HG02973 (cell line): ENCODE measurements at regions not wholly inside any gene's neighbourhood (a gene's known extent, or its start where the extent isn't known, plus 50 kb on each side); places are given as distances from the start of the nearest gene placed in this dataset.
"Not testable (repeated sequence)": the region's sequence is repeated elsewhere in the genome, so short reads cannot be mapped to it uniquely, and the experiment has no call there.

Experiments
- ATAC-seq: cut with Tn5 transposase; IDR thresholded peaks from one replicate; pipeline ENCODE4 v1.9.1; 2021; ENCODE audit warnings: moderate library complexity; ENCODE audit not compliant: unreplicated experiment

GRCh38 chr6:133099573-133099972 is 141.6 kb upstream of the EYA4 start:
- ATAC-seq = no peak

- no peak for ATAC-seq
These were observed 140.3 kb upstream of the EYA4 start for GRCh38 chr6:133100865-133101264.

GRCh38 chr6:133101790-133102189 is 139.4 kb upstream of the EYA4 start:
- ATAC-seq = no peak

GRCh38 chr6:133106934-133107333 is 134.2 kb upstream of the EYA4 start:
- no peak for ATAC-seq

- ATAC-seq = no peak
These were observed 132.7 kb upstream of the EYA4 start for GRCh38 chr6:133108419-133108818.

GRCh38 chr6:133114973-133115372 is 126.2 kb upstream of the EYA4 start:
- no peak for ATAC-seq

GRCh38 chr6:133115946-133116345 is 125.2 kb upstream of the EYA4 start:
- no peak for ATAC-seq

GRCh38 chr6:133128191-133128590 is 113.0 kb upstream of the EYA4 start:
- no peak for ATAC-seq

GRCh38 chr6:133129556-133129955 is 111.6 kb upstream of the EYA4 start:
- no peak for ATAC-seq

- ATAC-seq = no peak
These were observed 110.3 kb upstream of the EYA4 start for GRCh38 chr6:133130863-133131262.

- ATAC-seq = no peak
These were observed 109.3 kb upstream of the EYA4 start for GRCh38 chr6:133131621-133132465.

- no peak for ATAC-seq
These were observed 108.6 kb upstream of the EYA4 start for GRCh38 chr6:133132466-133132971.

- ATAC-seq = no peak
These were observed 104.8 kb upstream of the EYA4 start for GRCh38 chr6:133136177-133136880.

GRCh38 chr6:133147470-133148184 is 93.5 kb upstream of the EYA4 start:
- ATAC-seq = not testable (repeated sequence)

- no peak for ATAC-seq
These were observed 84.5 kb upstream of the EYA4 start for GRCh38 chr6:133156689-133157088.

GRCh38 chr6:133157995-133158394 is 83.2 kb upstream of the EYA4 start:
- ATAC-seq = no peak

- no peak for ATAC-seq
These were observed 81.8 kb upstream of the EYA4 start for GRCh38 chr6:133159255-133159795.

GRCh38 chr6:133160536-133160935 is 80.6 kb upstream of the EYA4 start:
- no peak for ATAC-seq

- no peak for ATAC-seq
These were observed 75.9 kb upstream of the EYA4 start for GRCh38 chr6:133165235-133165634.

- ATAC-seq = no peak
These were observed 74.4 kb upstream of the EYA4 start for GRCh38 chr6:133166766-133167165.

GRCh38 chr6:133169901-133170300 is 71.3 kb upstream of the EYA4 start:
- ATAC-seq = no peak
